ENCODE measurements at regions not wholly inside any gene's neighbourhood (a gene's known extent, or its start where the extent isn't known, plus 50 kb on each side); places are given as distances from the start of the nearest gene placed in this dataset.

- no peaks in the 10 kb centered on the region for H3K9me1 ChIP-seq (ENCODE audit: control insufficient read depth, extremely low read depth, insufficient read depth, low read length)
- no peaks in the 10 kb centered on the region for H3K36me3 ChIP-seq (ENCODE audit: control insufficient read depth in 2 of 2, extremely low read depth in 1 of 2, insufficient read depth in 2 of 2, low read length in 2 of 2)
- H4K20me1 ChIP-seq (ENCODE audit: control insufficient read depth, extremely low read depth, insufficient read depth, low read length) = no peaks in the 10 kb centered on the region
- no peak overlapping the region for H3K9ac ChIP-seq (ENCODE audit: control insufficient read depth, extremely low read depth, insufficient read depth, low read length)
- DNase-seq (ENCODE audit: low read depth, low spot score) (no peak), FAIRE-seq (no peak)
- TF ChIP-seq EZH2 (IDR thresholded peaks at IDR 0.05; ENCODE audit: low read length) = no peak
- TF ChIP-seq, protein P1, sequence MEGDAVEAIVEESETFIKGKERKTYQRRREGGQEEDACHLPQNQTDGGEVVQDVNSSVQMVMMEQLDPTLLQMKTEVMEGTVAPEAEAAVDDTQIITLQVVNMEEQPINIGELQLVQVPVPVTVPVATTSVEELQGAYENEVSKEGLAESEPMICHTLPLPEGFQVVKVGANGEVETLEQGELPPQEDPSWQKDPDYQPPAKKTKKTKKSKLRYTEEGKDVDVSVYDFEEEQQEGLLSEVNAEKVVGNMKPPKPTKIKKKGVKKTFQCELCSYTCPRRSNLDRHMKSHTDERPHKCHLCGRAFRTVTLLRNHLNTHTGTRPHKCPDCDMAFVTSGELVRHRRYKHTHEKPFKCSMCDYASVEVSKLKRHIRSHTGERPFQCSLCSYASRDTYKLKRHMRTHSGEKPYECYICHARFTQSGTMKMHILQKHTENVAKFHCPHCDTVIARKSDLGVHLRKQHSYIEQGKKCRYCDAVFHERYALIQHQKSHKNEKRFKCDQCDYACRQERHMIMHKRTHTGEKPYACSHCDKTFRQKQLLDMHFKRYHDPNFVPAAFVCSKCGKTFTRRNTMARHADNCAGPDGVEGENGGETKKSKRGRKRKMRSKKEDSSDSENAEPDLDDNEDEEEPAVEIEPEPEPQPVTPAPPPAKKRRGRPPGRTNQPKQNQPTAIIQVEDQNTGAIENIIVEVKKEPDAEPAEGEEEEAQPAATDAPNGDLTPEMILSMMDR (optimal IDR thresholded peaks at IDR 0.05 in 1 of 3, IDR thresholded peaks at IDR 0.05 in 1 of 3, conservative IDR thresholded peaks at IDR 0.05 in 1 of 3; ENCODE audit: extremely low read depth in 1 of 3, insufficient read depth in 2 of 3, low read length in 3 of 3) = no peak
- no peaks in the 10 kb centered on the region for H3K9me3 ChIP-seq (ENCODE audit: control insufficient read depth, low read depth, low read length)
- peaks cover 7% of the 10 kb centered on the region for H3K27me3 ChIP-seq (ENCODE audit: control insufficient read depth, extremely low read depth, insufficient read depth, low read length)
- no peak overlapping the region for H3K27ac ChIP-seq (ENCODE audit: control insufficient read depth, insufficient read depth, low read length)
- H2AFZ ChIP-seq (ENCODE audit: control insufficient read depth, low read length) = no peak overlapping the region
- dilution Hi-C loops (cut with MboI; ENCODE audit: extremely low pct_ligation_motif_present, low sequenced_read_pairs) = no loop called here
- peaks cover 7% of the 10 kb centered on the region for H3K4me1 ChIP-seq (ENCODE audit: control insufficient read depth, extremely low read depth, insufficient read depth, low read length)
- H3K4me3 ChIP-seq (ENCODE audit: control insufficient read depth in 2 of 3, extremely low read depth in 1 of 3, insufficient read depth in 2 of 3, low read depth in 1 of 3, low read length in 3 of 3) = no peak overlapping the region
- no peaks in the 10 kb centered on the region for H3K79me2 ChIP-seq (ENCODE audit: control insufficient read depth, insufficient read depth, low read length)
- H3K4me2 ChIP-seq (ENCODE audit: control insufficient read depth, extremely low read depth, insufficient read depth, low read depth, low read length) = no peak overlapping the region
Measured at GRCh38 chr7:41813286-41813685, 110.4 kb upstream of the INHBA start.

- dilution Hi-C loops (cut with MboI; ENCODE audit: extremely low pct_ligation_motif_present, low sequenced_read_pairs) = no loop called here
- no peaks in the 10 kb centered on the region for H4K20me1 ChIP-seq (ENCODE audit: control insufficient read depth, extremely low read depth, insufficient read depth, low read length)
- H3K4me2 ChIP-seq (ENCODE audit: control insufficient read depth, extremely low read depth, insufficient read depth, low read depth, low read length) = no peak overlapping the region
- H3K36me3 ChIP-seq (ENCODE audit: control insufficient read depth in 2 of 2, extremely low read depth in 1 of 2, insufficient read depth in 2 of 2, low read length in 2 of 2) = no peaks in the 10 kb centered on the region
- no peak overlapping the region for H2AFZ ChIP-seq (ENCODE audit: control insufficient read depth, low read length)
- H3K9me3 ChIP-seq (ENCODE audit: control insufficient read depth, low read depth, low read length) = no peaks in the 10 kb centered on the region
- H3K27me3 ChIP-seq (ENCODE audit: control insufficient read depth, extremely low read depth, insufficient read depth, low read length) = peaks cover 7% of the 10 kb centered on the region
- no peak overlapping the region for H3K27ac ChIP-seq (ENCODE audit: control insufficient read depth, insufficient read depth, low read length)
- no peak overlapping the region for H3K9ac ChIP-seq (ENCODE audit: control insufficient read depth, extremely low read depth, insufficient read depth, low read length)
- H3K79me2 ChIP-seq (ENCODE audit: control insufficient read depth, insufficient read depth, low read length) = no peaks in the 10 kb centered on the region
- DNase-seq (ENCODE audit: low read depth, low spot score) (no peak), FAIRE-seq (no peak)
- no peak for TF ChIP-seq EZH2 (IDR thresholded peaks at IDR 0.05; ENCODE audit: low read length)
- TF ChIP-seq, protein P1 (optimal IDR thresholded peaks at IDR 0.05 in 1 of 3, IDR thresholded peaks at IDR 0.05 in 1 of 3, conservative IDR thresholded peaks at IDR 0.05 in 1 of 3; ENCODE audit: extremely low read depth in 1 of 3, insufficient read depth in 2 of 3, low read length in 3 of 3) = no peak
- no peaks in the 10 kb centered on the region for H3K9me1 ChIP-seq (ENCODE audit: control insufficient read depth, extremely low read depth, insufficient read depth, low read length)
- H3K4me3 ChIP-seq (ENCODE audit: control insufficient read depth in 2 of 3, extremely low read depth in 1 of 3, insufficient read depth in 2 of 3, low read depth in 1 of 3, low read length in 3 of 3) = no peak overlapping the region
- H3K4me1 ChIP-seq (ENCODE audit: control insufficient read depth, extremely low read depth, insufficient read depth, low read length) = no peaks in the 10 kb centered on the region
Measured at GRCh38 chr7:41811941-41812340, 109.1 kb upstream of the INHBA start.

Data from keratinocyte (primary cell).